ENCODE measurements at regions not wholly inside any gene's neighbourhood (a gene's known extent, or its start where the extent isn't known, plus 50 kb on each side); places are given as distances from the start of the nearest gene placed in this dataset.

- DNase-seq = no peak
These were observed 206.5 kb upstream of the PPP2R2D start for GRCh38 chr10:131694168-131694780.

GRCh38 chr10:131694781-131695495 is 205.9 kb upstream of the PPP2R2D start:
- no peak for DNase-seq

- DNase-seq = no peak
These were observed 205.2 kb upstream of the PPP2R2D start for GRCh38 chr10:131695496-131696165.

- no peak for DNase-seq
These were observed 203.2 kb upstream of the PPP2R2D start for GRCh38 chr10:131697476-131698128.

GRCh38 chr10:131698232-131698631 is 202.6 kb upstream of the PPP2R2D start:
- no peak for DNase-seq

GRCh38 chr10:131698986-131699385 is 201.8 kb upstream of the PPP2R2D start:
- no peak for DNase-seq

GRCh38 chr10:131700032-131700431 is 200.8 kb upstream of the PPP2R2D start:
- no peak for DNase-seq

GRCh38 chr10:131700506-131700905 is 200.3 kb upstream of the PPP2R2D start:
- no peak for DNase-seq

GRCh38 chr10:131701131-131701947 is 199.5 kb upstream of the PPP2R2D start:
- DNase-seq = no peak

- no peak for DNase-seq
These were observed 198.1 kb upstream of the PPP2R2D start for GRCh38 chr10:131702531-131703356.

- no peak for DNase-seq
These were observed 197.3 kb upstream of the PPP2R2D start for GRCh38 chr10:131703541-131703940.

GRCh38 chr10:131703941-131704340 is 196.9 kb upstream of the PPP2R2D start:
- DNase-seq = no peak

GRCh38 chr10:131706476-131706875 is 194.3 kb upstream of the PPP2R2D start:
- DNase-seq = no peak

- DNase-seq = no peak
These were observed 193.9 kb upstream of the PPP2R2D start for GRCh38 chr10:131706952-131707351.

GRCh38 chr10:131708225-131708880 is 192.5 kb upstream of the PPP2R2D start:
- no peak for DNase-seq

- no peak for DNase-seq
These were observed 190.5 kb upstream of the PPP2R2D start for GRCh38 chr10:131710142-131710861.

- DNase-seq = no peak
These were observed 178.7 kb upstream of the PPP2R2D start for GRCh38 chr10:131722121-131722520.

- DNase-seq = no peak
These were observed 178.1 kb upstream of the PPP2R2D start for GRCh38 chr10:131722525-131723264.

- no peak for DNase-seq
These were observed 177.3 kb upstream of the PPP2R2D start for GRCh38 chr10:131723297-131724168.
